ENCODE measurements at regions not wholly inside any gene's neighbourhood (a gene's known extent, or its start where the extent isn't known, plus 50 kb on each side); places are given as distances from the start of the nearest gene placed in this dataset.

GRCh38 chr1:70896224-70896623 is 151.4 kb downstream of the PTGER3 start:
- TF ChIP-seq POLR2A (IDR thresholded peaks at IDR 0.05): no peak
- TF ChIP-seq EP300 (IDR thresholded peaks at IDR 0.05): no peak
- TF ChIP-seq, protein P1, sequence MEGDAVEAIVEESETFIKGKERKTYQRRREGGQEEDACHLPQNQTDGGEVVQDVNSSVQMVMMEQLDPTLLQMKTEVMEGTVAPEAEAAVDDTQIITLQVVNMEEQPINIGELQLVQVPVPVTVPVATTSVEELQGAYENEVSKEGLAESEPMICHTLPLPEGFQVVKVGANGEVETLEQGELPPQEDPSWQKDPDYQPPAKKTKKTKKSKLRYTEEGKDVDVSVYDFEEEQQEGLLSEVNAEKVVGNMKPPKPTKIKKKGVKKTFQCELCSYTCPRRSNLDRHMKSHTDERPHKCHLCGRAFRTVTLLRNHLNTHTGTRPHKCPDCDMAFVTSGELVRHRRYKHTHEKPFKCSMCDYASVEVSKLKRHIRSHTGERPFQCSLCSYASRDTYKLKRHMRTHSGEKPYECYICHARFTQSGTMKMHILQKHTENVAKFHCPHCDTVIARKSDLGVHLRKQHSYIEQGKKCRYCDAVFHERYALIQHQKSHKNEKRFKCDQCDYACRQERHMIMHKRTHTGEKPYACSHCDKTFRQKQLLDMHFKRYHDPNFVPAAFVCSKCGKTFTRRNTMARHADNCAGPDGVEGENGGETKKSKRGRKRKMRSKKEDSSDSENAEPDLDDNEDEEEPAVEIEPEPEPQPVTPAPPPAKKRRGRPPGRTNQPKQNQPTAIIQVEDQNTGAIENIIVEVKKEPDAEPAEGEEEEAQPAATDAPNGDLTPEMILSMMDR (IDR thresholded peaks at IDR 0.05): no peak

Data from sigmoid colon (tissue), 4 donors.